ENCODE measurements at regions not wholly inside any gene's neighbourhood (a gene's known extent, or its start where the extent isn't known, plus 50 kb on each side); places are given as distances from the start of the nearest gene placed in this dataset.
"Not testable (repeated sequence)": the region's sequence is repeated elsewhere in the genome, so short reads cannot be mapped to it uniquely, and the experiment has no call there.

GRCh38 chr7:138207555-138207971 lies 131.3 kb downstream of the AKR1D1 start:
- H3K4me2 ChIP-seq (ENCODE audit: unreplicated experiment) = no peak overlapping the region
- no peak overlapping the region for H3K9ac ChIP-seq
- no peaks in the 10 kb centered on the region for H3K27me3 ChIP-seq (replicated peaks; ENCODE audit: insufficient read depth)
- no peaks in the 10 kb centered on the region for H3K9me2 ChIP-seq (ENCODE audit: insufficient read depth)
- in situ Hi-C loops (cut with MboI) = no loop called here
- H4K20me1 ChIP-seq (ENCODE audit: insufficient read depth) = no peaks in the 10 kb centered on the region
- no peak for TF ChIP-seq EZH2phosphoT487 (IDR thresholded peaks at IDR 0.05; ENCODE audit: insufficient read depth, low read depth)
- TF ChIP-seq EZH2 (IDR thresholded peaks at IDR 0.05; ENCODE audit: insufficient read depth, poor library complexity, severe bottlenecking) = no peak
- H3K27ac ChIP-seq = no peak overlapping the region
- no peaks in the 10 kb centered on the region for H3F3A ChIP-seq (ENCODE audit: insufficient read depth)
- 1 to 6% methylated on average over 3 of the region's 3 CpGs for WGBS, 2 experiments (ENCODE audit: low coverage in 1 of 2, low lambda C conversion rate in 2 of 2, missing lambda C conversion rate in 2 of 2)
- H3K36me3 ChIP-seq (ENCODE audit: low read depth) = no peaks in the 10 kb centered on the region
- no peak overlapping the region for H3K4me3 ChIP-seq
- H3K79me2 ChIP-seq (ENCODE audit: insufficient read depth) = no peaks in the 10 kb centered on the region
- no peaks in the 10 kb centered on the region for H3K9me3 ChIP-seq (ENCODE audit: low read depth)
- H2AFZ ChIP-seq = no peak overlapping the region
- no peaks in the 10 kb centered on the region for H3K4me1 ChIP-seq (ENCODE audit: insufficient read depth)
- no peak for DNase-seq

GRCh38 chr7:138208142-138208570 lies 131.9 kb downstream of the AKR1D1 start:
- DNase-seq = no peak
- no peaks in the 10 kb centered on the region for H3K27me3 ChIP-seq (replicated peaks; ENCODE audit: insufficient read depth)
- TF ChIP-seq EZH2phosphoT487 (IDR thresholded peaks at IDR 0.05; ENCODE audit: insufficient read depth, low read depth) (no peak), EZH2 (IDR thresholded peaks at IDR 0.05; ENCODE audit: insufficient read depth, poor library complexity, severe bottlenecking) (no peak)
- in situ Hi-C loops (cut with MboI) = no loop called here
- no peak overlapping the region for H3K9ac ChIP-seq
- no peak overlapping the region for H3K4me2 ChIP-seq (ENCODE audit: unreplicated experiment)
- no peaks in the 10 kb centered on the region for H3K4me1 ChIP-seq (ENCODE audit: insufficient read depth)
- no peak overlapping the region for H2AFZ ChIP-seq
- no peaks in the 10 kb centered on the region for H3K9me3 ChIP-seq (ENCODE audit: low read depth)
- no peaks in the 10 kb centered on the region for H3K79me2 ChIP-seq (ENCODE audit: insufficient read depth)
- H3K36me3 ChIP-seq (ENCODE audit: low read depth) = no peaks in the 10 kb centered on the region
- H3K27ac ChIP-seq = no peak overlapping the region
- H4K20me1 ChIP-seq (ENCODE audit: insufficient read depth) = no peaks in the 10 kb centered on the region
- no peaks in the 10 kb centered on the region for H3F3A ChIP-seq (ENCODE audit: insufficient read depth)
- no peak overlapping the region for H3K4me3 ChIP-seq
- H3K9me2 ChIP-seq (ENCODE audit: insufficient read depth) = no peaks in the 10 kb centered on the region
- WGBS, 2 experiments (ENCODE audit: low coverage in 1 of 2, low lambda C conversion rate in 2 of 2, missing lambda C conversion rate in 2 of 2) = 2 to 4% methylated on average over 3 of the region's 3 CpGs

GRCh38 chr7:138208864-138209263 lies 132.6 kb downstream of the AKR1D1 start:
- Histone ChIP-seq H3K4me2 (ENCODE audit: unreplicated experiment) (no peak overlapping the region), H4K20me1 (ENCODE audit: insufficient read depth) (no peaks in the 10 kb centered on the region), H3K27ac (no peak overlapping the region), H3K36me3 (ENCODE audit: low read depth) (no peaks in the 10 kb centered on the region), H3K9me3 (ENCODE audit: low read depth) (no peaks in the 10 kb centered on the region), H3F3A (ENCODE audit: insufficient read depth) (no peaks in the 10 kb centered on the region), H3K79me2 (ENCODE audit: insufficient read depth) (no peaks in the 10 kb centered on the region), H3K9ac (no peak overlapping the region), H3K9me2 (ENCODE audit: insufficient read depth) (no peaks in the 10 kb centered on the region), H3K4me3 (no peak overlapping the region), H3K27me3 (replicated peaks; ENCODE audit: insufficient read depth) (no peaks in the 10 kb centered on the region), H3K4me1 (ENCODE audit: insufficient read depth) (no peaks in the 10 kb centered on the region), H2AFZ (no peak overlapping the region)
- TF ChIP-seq EZH2 (IDR thresholded peaks at IDR 0.05; ENCODE audit: insufficient read depth, poor library complexity, severe bottlenecking) (no peak), EZH2phosphoT487 (IDR thresholded peaks at IDR 0.05; ENCODE audit: insufficient read depth, low read depth) (no peak)
- no peak for DNase-seq
- in situ Hi-C loops (cut with MboI) = no loop called here
- 10 to 11% methylated on average over 2 of the region's 2 CpGs for WGBS, 2 experiments (ENCODE audit: low coverage in 1 of 2, low lambda C conversion rate in 2 of 2, missing lambda C conversion rate in 2 of 2)

GRCh38 chr7:138212314-138212713 lies 136.1 kb downstream of the AKR1D1 start:
- Histone ChIP-seq H3K4me1 (ENCODE audit: insufficient read depth) (no peaks in the 10 kb centered on the region), H3F3A (ENCODE audit: insufficient read depth) (no peaks in the 10 kb centered on the region), H4K20me1 (ENCODE audit: insufficient read depth) (no peaks in the 10 kb centered on the region), H3K27ac (no peak overlapping the region), H3K9ac (no peak overlapping the region), H3K9me3 (ENCODE audit: low read depth) (no peaks in the 10 kb centered on the region), H3K4me2 (ENCODE audit: unreplicated experiment) (no peak overlapping the region), H3K27me3 (replicated peaks; ENCODE audit: insufficient read depth) (no peaks in the 10 kb centered on the region), H2AFZ (no peak overlapping the region), H3K79me2 (ENCODE audit: insufficient read depth) (no peaks in the 10 kb centered on the region), H3K9me2 (ENCODE audit: insufficient read depth) (no peaks in the 10 kb centered on the region), H3K4me3 (no peak overlapping the region), H3K36me3 (ENCODE audit: low read depth) (no peaks in the 10 kb centered on the region)
- no peak for TF ChIP-seq EZH2 (IDR thresholded peaks at IDR 0.05; ENCODE audit: insufficient read depth, poor library complexity, severe bottlenecking)
- WGBS, 2 experiments (ENCODE audit: low coverage in 1 of 2, low lambda C conversion rate in 2 of 2, missing lambda C conversion rate in 2 of 2) = 0 to 3% methylated on average over 2 of the region's 2 CpGs
- DNase-seq = no peak
- in situ Hi-C loops (cut with MboI) = no loop called here

GRCh38 chr7:138214926-138215325 lies 138.7 kb downstream of the AKR1D1 start:
- no peak overlapping the region for H3K4me2 ChIP-seq (ENCODE audit: unreplicated experiment)
- no peaks in the 10 kb centered on the region for H3K9me2 ChIP-seq (ENCODE audit: insufficient read depth)
- in situ Hi-C loops (cut with MboI) = no loop called here
- TF ChIP-seq EZH2phosphoT487 (IDR thresholded peaks at IDR 0.05; ENCODE audit: insufficient read depth, low read depth) = no peak
- no peak for TF ChIP-seq EZH2 (IDR thresholded peaks at IDR 0.05; ENCODE audit: insufficient read depth, poor library complexity, severe bottlenecking)
- H3K27me3 ChIP-seq (replicated peaks; ENCODE audit: insufficient read depth) = no peaks in the 10 kb centered on the region
- 58 to 72% methylated on average over 4 of the region's 4 CpGs for WGBS, 2 experiments (ENCODE audit: low coverage in 1 of 2, low lambda C conversion rate in 2 of 2, missing lambda C conversion rate in 2 of 2)
- H3F3A ChIP-seq (ENCODE audit: insufficient read depth) = no peaks in the 10 kb centered on the region
- no peaks in the 10 kb centered on the region for H3K4me1 ChIP-seq (ENCODE audit: insufficient read depth)
- H3K27ac ChIP-seq = no peak overlapping the region
- H3K79me2 ChIP-seq (ENCODE audit: insufficient read depth) = no peaks in the 10 kb centered on the region
- no peak overlapping the region for H3K9ac ChIP-seq
- no peak overlapping the region for H3K4me3 ChIP-seq
- H4K20me1 ChIP-seq (ENCODE audit: insufficient read depth) = no peaks in the 10 kb centered on the region
- no peaks in the 10 kb centered on the region for H3K36me3 ChIP-seq (ENCODE audit: low read depth)
- no peak overlapping the region for H2AFZ ChIP-seq
- no peak for DNase-seq
- H3K9me3 ChIP-seq (ENCODE audit: low read depth) = no peaks in the 10 kb centered on the region

GRCh38 chr7:138220321-138220720 lies 144.1 kb downstream of the AKR1D1 start:
- H3K9me3 ChIP-seq (ENCODE audit: low read depth); H3F3A ChIP-seq (ENCODE audit: insufficient read depth); H3K27me3 ChIP-seq (replicated peaks; ENCODE audit: insufficient read depth); H2AFZ ChIP-seq; H3K4me3 ChIP-seq; H3K79me2 ChIP-seq (ENCODE audit: insufficient read depth); in situ Hi-C loops (cut with MboI); H3K36me3 ChIP-seq (ENCODE audit: low read depth); H3K9ac ChIP-seq; H4K20me1 ChIP-seq (ENCODE audit: insufficient read depth); H3K4me1 ChIP-seq (ENCODE audit: insufficient read depth); DNase-seq; H3K4me2 ChIP-seq (ENCODE audit: unreplicated experiment); H3K27ac ChIP-seq; H3K9me2 ChIP-seq (ENCODE audit: insufficient read depth): not testable (repeated sequence)
- WGBS, 2 experiments (ENCODE audit: low coverage in 1 of 2, low lambda C conversion rate in 2 of 2, missing lambda C conversion rate in 2 of 2) = 30 to 43% methylated on average over 3 of the region's 3 CpGs

GRCh38 chr7:138221388-138221787 lies 145.1 kb downstream of the AKR1D1 start:
- WGBS, 2 experiments (ENCODE audit: low coverage in 1 of 2, low lambda C conversion rate in 2 of 2, missing lambda C conversion rate in 2 of 2) = 12 to 15% methylated on average over 4 of the region's 4 CpGs
- H3K27ac ChIP-seq; H3K36me3 ChIP-seq (ENCODE audit: low read depth); H3K27me3 ChIP-seq (replicated peaks; ENCODE audit: insufficient read depth); H3K4me1 ChIP-seq (ENCODE audit: insufficient read depth); H4K20me1 ChIP-seq (ENCODE audit: insufficient read depth); H3K4me2 ChIP-seq (ENCODE audit: unreplicated experiment); H3K9me2 ChIP-seq (ENCODE audit: insufficient read depth); DNase-seq; H3K79me2 ChIP-seq (ENCODE audit: insufficient read depth); in situ Hi-C loops (cut with MboI); H3K9ac ChIP-seq; H3K9me3 ChIP-seq (ENCODE audit: low read depth); H3F3A ChIP-seq (ENCODE audit: insufficient read depth); H2AFZ ChIP-seq; H3K4me3 ChIP-seq: not testable (repeated sequence)
